HUES6 (cell line): ENCODE measurements at regions not wholly inside any gene's neighbourhood (a gene's known extent, or its start where the extent isn't known, plus 50 kb on each side); places are given as distances from the start of the nearest gene placed in this dataset.

Experiments
- H3K27ac ChIP-seq: 2 replicates; pipeline ENCODE4 v1.7.0; 2013; ENCODE audit warnings: low read depth, mild to moderate bottlenecking, low read length, inconsistent platforms
- H3K27me3 ChIP-seq: 2 replicates; pipeline ENCODE4 v1.6.1; 2013; ENCODE audit warnings: low read length; ENCODE audit not compliant: control insufficient read depth, insufficient read depth
- H3K36me3 ChIP-seq: 2 replicates; pipeline ENCODE4 v1.6.1; 2013; ENCODE audit warnings: low read length; ENCODE audit not compliant: control insufficient read depth, insufficient read depth
- H3K4me1 ChIP-seq: 2 replicates; pipeline ENCODE4 v1.6.1; 2013; ENCODE audit warnings: low read length; ENCODE audit not compliant: control insufficient read depth, insufficient read depth
- H3K4me3 ChIP-seq: 2 replicates; pipeline ENCODE4 v1.5.1; 2013; ENCODE audit warnings: low read depth, low read length
- H3K9ac ChIP-seq: one replicate; pipeline ENCODE4 v1.6.1; 2013; ENCODE audit warnings: mild to moderate bottlenecking, low read length
- H3K9me3 ChIP-seq: 2 replicates; pipeline ENCODE4 v1.6.1; 2013; ENCODE audit warnings: low read depth, low read length; ENCODE audit not compliant: control insufficient read depth, insufficient read depth

DNA sequence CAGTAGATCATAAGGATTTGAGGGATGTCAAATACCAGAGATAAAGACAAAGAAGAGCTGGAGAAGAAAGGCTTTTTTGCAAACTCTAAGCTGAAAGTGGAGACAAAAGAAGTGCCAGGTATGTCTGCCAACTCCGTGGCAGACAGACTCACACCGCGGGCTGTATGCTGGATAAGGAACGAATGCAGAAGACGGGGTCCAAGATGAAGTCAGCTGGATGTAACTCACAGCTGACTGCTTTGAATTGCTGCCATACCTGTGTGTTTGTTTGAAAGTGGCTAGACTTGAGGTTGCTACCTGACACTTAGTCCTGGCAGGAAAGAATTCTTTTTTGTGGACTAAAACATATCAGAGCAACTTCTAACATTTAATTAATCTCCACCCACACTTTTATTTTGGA, 398.8 kb downstream of the DLEU7 start:
- no peaks in the 10 kb centered on the region for H3K27me3 ChIP-seq
- no peak overlapping the region for H3K9ac ChIP-seq
- no peak overlapping the region for H3K4me3 ChIP-seq
- H3K36me3 ChIP-seq: no peaks in the 10 kb centered on the region
- peaks cover 28% of the 10 kb centered on the region for H3K4me1 ChIP-seq
- no peaks in the 10 kb centered on the region for H3K9me3 ChIP-seq
- H3K27ac ChIP-seq: no peak overlapping the region

DNA sequence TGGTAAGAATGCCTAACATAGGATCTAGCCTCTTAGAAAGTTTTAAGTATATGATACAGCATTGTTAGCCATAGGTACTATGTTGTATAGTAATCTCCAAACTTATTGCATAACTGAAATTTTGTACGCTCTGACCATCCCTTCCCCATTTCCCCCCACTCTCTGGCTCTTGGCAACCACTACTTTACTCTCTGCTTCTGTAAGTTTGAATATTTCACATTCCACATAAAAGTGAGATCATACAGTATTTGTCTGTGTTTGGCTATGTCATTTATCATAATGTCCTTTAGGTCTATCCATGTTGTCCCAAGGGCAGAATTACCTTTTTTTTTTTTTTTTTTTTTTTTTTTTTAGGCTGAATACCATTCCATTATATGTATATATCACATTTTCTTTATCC, 396.9 kb downstream of the DLEU7 start:
- Histone ChIP-seq H3K36me3 (no peaks in the 10 kb centered on the region), H3K9ac (no peak overlapping the region), H3K4me3 (no peak overlapping the region), H3K4me1 (peaks cover 31% of the 10 kb centered on the region), H3K9me3 (no peaks in the 10 kb centered on the region), H3K27ac (no peak overlapping the region), H3K27me3 (no peaks in the 10 kb centered on the region)

DNA sequence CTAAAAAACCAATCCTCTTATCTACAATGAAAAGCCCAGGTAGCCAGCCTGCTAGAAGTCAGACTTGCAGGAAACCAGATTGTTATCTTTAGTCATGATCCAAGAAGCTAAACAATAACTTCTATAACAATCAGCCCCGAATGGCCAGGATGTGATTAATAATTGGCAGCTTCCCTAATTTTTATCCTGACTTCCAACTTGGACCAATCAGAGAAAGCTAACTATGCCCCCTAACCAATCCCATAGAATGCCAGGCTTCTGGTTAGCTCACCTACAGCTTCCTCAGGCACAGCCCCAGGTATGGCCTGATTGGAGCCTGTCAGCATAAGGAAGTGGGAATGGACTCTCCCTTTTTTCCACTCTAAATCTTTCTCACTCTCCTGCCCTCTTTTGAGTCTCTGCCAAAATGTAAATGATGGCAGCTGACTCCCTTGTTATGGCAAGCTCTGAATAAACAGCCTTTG, 394.9 kb downstream of the DLEU7 start:
- Histone ChIP-seq H3K36me3 (no peaks in the 10 kb centered on the region), H3K9ac (no peak overlapping the region), H3K4me3 (no peak overlapping the region), H3K27ac (no peak overlapping the region), H3K4me1 (peaks cover 35% of the 10 kb centered on the region), H3K9me3 (no peaks in the 10 kb centered on the region), H3K27me3 (no peaks in the 10 kb centered on the region)

- no peak overlapping the region for H3K9ac ChIP-seq
Measured at GRCh38 chr13:50449465-50449864, 394.0 kb downstream of the DLEU7 start.

DNA sequence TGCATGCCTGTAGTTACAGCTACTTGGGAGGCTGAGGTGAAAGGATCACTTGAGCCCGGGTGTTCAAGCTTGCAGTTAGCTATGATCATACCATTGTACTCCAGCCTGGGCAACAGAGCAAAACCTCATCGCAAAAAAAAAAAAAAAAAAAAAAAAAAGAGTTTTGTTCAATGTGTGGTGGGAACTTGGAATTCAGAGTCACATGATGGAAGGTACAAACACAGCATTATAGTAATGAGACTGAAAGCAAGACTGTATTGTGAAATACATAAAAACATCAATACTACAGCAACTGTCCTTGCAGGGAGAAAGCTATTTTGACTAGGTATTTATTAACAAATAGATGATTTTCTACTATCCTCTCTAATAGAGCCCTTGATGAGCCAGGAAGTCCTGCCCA, 393.2 kb downstream of the DLEU7 start:
- Histone ChIP-seq H3K27me3 (no peaks in the 10 kb centered on the region), H3K9ac (no peak overlapping the region), H3K4me1 (peaks cover 35% of the 10 kb centered on the region), H3K9me3 (no peaks in the 10 kb centered on the region), H3K36me3 (no peaks in the 10 kb centered on the region), H3K27ac (no peak overlapping the region), H3K4me3 (no peak overlapping the region)

More at GRCh38 chr13:50449465-50449864, 394.0 kb downstream of the DLEU7 start:
- no peaks in the 10 kb centered on the region for H3K27me3 ChIP-seq
- H3K9me3 ChIP-seq: no peaks in the 10 kb centered on the region
- H3K4me1 ChIP-seq: peaks cover 35% of the 10 kb centered on the region
- no peak overlapping the region for H3K4me3 ChIP-seq
- H3K36me3 ChIP-seq: no peaks in the 10 kb centered on the region
- no peak overlapping the region for H3K27ac ChIP-seq

DNA sequence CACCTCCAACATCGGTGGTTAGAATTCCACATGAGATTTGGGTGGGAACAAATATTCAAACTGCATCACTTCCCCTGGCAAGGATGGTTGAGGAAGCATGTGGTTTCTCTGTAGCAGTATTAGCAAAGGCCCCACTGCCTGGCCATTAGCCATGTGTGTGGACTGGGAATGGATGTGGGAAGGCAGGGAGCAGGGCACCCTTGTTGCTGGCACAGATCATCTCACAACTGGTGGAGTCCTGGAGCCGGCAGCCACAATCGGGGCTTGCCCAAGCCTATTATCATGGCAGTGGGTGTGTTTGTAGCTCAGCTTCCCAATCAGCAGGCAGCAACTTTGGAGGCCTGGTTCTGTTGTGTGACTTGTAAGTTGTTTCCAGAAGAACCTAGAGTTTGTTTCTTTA, 391.9 kb downstream of the DLEU7 start:
- H3K36me3 ChIP-seq: no peaks in the 10 kb centered on the region
- peaks cover 24% of the 10 kb centered on the region for H3K4me1 ChIP-seq
- no peak overlapping the region for H3K9ac ChIP-seq
- H3K4me3 ChIP-seq: no peak overlapping the region
- no peak overlapping the region for H3K27ac ChIP-seq
- no peaks in the 10 kb centered on the region for H3K27me3 ChIP-seq
- no peaks in the 10 kb centered on the region for H3K9me3 ChIP-seq

GRCh38 chr13:50452028-50452427, 391.5 kb downstream of the DLEU7 start:
- no peak overlapping the region for H3K4me3 ChIP-seq
- no peak overlapping the region for H3K27ac ChIP-seq
- H3K36me3 ChIP-seq: no peaks in the 10 kb centered on the region
- no peak overlapping the region for H3K9ac ChIP-seq
- no peaks in the 10 kb centered on the region for H3K9me3 ChIP-seq
- H3K4me1 ChIP-seq: peaks cover 21% of the 10 kb centered on the region
- no peaks in the 10 kb centered on the region for H3K27me3 ChIP-seq

GRCh38 chr13:50452756-50453155, 390.7 kb downstream of the DLEU7 start:
- Histone ChIP-seq H3K36me3 (no peaks in the 10 kb centered on the region), H3K9me3 (no peaks in the 10 kb centered on the region), H3K9ac (no peak overlapping the region), H3K4me1 (peaks cover 21% of the 10 kb centered on the region), H3K4me3 (no peak overlapping the region), H3K27ac (no peak overlapping the region), H3K27me3 (no peaks in the 10 kb centered on the region)

DNA sequence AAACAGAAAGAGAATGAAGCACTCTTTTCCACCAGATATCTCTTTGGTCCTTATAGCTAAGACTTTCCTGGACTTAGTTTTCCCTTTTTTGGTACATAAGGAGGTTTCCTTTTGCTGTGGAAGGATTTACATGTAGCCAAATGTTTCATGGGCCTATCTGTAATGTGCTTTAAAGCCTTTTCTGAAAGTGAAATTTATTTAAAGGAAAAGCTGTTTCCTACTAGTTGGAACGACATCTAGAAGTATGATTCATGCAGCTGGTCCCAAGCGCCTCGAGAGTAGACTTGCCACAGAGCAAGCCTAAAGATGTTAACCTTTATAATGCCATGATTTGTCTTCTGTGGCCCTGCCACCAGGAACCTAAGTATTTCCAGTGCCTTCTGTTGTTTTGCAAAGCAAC, 390.3 kb downstream of the DLEU7 start:
- H3K9ac ChIP-seq: no peak overlapping the region
- H3K36me3 ChIP-seq: no peaks in the 10 kb centered on the region
- no peaks in the 10 kb centered on the region for H3K27me3 ChIP-seq
- H3K9me3 ChIP-seq: no peaks in the 10 kb centered on the region
- H3K4me3 ChIP-seq: no peak overlapping the region
- H3K27ac ChIP-seq: no peak overlapping the region
- H3K4me1 ChIP-seq: peaks cover 19% of the 10 kb centered on the region

GRCh38 chr13:50456111-50456510, 387.4 kb downstream of the DLEU7 start:
- no peaks in the 10 kb centered on the region for H3K9me3 ChIP-seq
- H3K36me3 ChIP-seq: no peaks in the 10 kb centered on the region
- H3K27ac ChIP-seq: no peak overlapping the region
- H3K9ac ChIP-seq: no peak overlapping the region
- peaks cover 8% of the 10 kb centered on the region for H3K4me1 ChIP-seq
- no peaks in the 10 kb centered on the region for H3K27me3 ChIP-seq
- no peak overlapping the region for H3K4me3 ChIP-seq

DNA sequence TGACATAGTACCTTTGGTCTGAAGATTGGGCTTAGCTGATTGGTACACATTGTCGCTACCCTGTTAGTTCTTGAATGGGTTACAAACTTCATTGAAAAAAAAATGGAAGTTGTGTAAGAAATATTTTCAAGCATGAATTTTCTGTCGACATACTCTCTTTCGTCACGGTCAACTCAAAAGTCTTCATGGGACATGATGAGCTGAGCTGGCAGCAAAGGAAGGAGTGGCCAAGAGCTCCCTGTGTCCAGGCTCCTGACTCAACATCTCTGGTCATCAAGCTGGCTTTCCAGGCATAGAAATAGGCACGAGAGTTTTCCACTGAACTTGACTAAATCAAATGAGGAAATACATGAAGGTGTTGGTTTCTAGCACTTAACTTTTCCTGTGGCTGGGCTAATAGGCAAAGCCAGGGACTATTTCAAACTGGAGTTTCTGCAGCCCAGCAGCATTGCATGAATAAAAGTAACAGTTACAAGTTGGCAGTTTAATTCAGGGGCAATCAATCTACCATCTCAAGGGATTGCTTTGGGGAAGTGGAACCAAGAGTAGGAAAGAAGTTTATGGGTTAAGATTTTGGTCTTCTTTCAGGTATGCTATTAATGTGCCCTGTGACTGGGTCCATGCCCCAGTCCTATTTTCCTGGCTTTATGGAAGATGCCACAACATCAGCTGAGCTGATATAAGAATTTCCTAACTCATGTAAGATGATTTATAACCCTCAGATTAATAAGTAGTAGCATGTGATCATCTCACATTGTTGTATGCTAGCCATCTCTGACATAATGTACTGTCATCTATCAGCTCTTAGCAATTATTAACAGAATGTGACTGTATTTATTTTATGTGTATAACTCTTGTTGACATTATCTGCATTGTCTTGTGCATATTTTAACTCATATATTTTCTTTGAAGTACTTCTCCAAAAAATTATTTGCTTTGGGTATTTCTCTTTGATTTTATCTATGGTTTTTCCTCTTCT, 385.8 kb downstream of the DLEU7 start:
- no peaks in the 10 kb centered on the region for H3K27me3 ChIP-seq
- no peaks in the 10 kb centered on the region for H3K36me3 ChIP-seq
- H3K27ac ChIP-seq: no peak overlapping the region
- no peak overlapping the region for H3K9ac ChIP-seq
- no peaks in the 10 kb centered on the region for H3K9me3 ChIP-seq
- no peak overlapping the region for H3K4me3 ChIP-seq
- peaks cover 5% of the 10 kb centered on the region; the same call in 1 of the 2 replicates for H3K4me1 ChIP-seq
